ENCODE measurements at regions not wholly inside any gene's neighbourhood (a gene's known extent, or its start where the extent isn't known, plus 50 kb on each side); places are given as distances from the start of the nearest gene placed in this dataset.

DNA sequence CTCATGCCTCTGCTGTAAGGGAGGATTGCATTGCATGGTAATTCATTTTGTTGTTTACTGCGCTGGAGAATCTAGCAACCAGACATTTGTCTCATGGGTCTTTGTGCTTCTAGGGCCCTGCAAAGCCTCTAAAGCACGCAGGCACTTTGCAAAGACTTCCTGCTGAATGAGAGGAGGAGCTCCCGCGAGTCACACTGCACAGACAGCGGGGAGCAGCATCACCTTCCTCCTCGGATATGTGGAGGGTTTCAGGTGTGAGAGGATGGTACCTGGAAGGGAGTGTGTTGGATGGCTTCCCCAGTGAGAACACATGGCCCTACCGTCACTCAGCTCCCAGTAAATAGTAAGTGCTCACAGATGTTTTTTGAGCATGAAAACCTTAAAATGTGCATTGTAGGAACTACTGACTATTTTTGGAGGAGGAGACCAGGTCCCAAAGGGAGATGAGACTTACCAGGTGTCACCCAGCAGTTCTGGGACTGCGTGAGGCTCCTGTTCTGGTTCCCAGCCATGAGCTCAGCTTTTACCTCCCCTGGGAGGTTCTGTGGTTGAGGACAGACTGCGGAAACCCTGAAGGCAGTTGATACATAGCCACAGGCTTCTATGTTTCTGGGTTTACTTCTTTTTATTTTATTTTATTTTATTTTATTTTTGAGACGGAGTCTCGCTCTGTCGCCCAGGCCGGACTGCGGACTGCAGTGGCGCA lies 278.0 kb downstream of the FGF9 start:
- no peak overlapping the region for H3K27ac Mint-ChIP-seq
- ChIA-PET POLR2A (no interaction called here), CTCF (no interaction called here)
- peaks cover 13% of the 10 kb centered on the region for H3K9me3 Mint-ChIP-seq
- no peak for DNase-seq
- H3K4me1 Mint-ChIP-seq, result no peaks in the 10 kb centered on the region
- H3K4me3 Mint-ChIP-seq, result no peak overlapping the region
- no peaks in the 10 kb centered on the region for H3K36me3 Mint-ChIP-seq (ENCODE audit: low read depth)
- no peaks in the 10 kb centered on the region for H3K27me3 Mint-ChIP-seq

DNA sequence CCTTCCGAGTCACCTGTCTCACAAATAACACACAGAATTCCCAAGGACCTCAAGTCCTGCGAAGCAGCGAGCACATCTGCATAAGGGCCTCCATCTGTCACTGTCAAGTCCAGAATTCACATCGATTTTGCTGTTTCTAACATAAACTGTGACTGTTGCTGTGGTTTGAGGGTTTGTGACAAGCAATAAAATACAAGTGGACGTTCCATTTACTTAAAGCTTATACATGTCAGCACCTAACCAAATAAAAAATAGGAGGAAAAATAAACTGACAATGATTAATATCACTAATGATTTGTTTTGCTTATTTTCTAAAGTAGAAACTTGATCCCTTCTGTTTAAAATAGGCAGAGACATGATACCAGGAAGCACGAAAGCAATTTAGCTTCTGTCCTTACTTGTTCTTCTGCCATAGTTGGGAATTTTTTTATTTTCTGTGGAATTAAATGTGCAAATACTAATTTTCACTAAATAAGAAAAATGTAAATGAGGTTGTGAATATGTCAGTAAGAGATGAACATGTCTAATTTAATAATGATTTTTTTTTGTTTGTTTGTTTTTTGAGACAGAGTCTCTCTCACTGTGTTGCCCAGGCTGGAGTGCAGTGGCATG lies 279.1 kb downstream of the FGF9 start:
- Mint-ChIP-seq H3K4me3 (no peak overlapping the region), H3K9me3 (peaks cover 12% of the 10 kb centered on the region), H3K36me3 (ENCODE audit: low read depth) (no peaks in the 10 kb centered on the region), H3K4me1 (no peaks in the 10 kb centered on the region), H3K27ac (no peak overlapping the region), H3K27me3 (no peaks in the 10 kb centered on the region)
- ChIA-PET CTCF (no interaction called here), POLR2A (no interaction called here)
- no peak for DNase-seq

DNA sequence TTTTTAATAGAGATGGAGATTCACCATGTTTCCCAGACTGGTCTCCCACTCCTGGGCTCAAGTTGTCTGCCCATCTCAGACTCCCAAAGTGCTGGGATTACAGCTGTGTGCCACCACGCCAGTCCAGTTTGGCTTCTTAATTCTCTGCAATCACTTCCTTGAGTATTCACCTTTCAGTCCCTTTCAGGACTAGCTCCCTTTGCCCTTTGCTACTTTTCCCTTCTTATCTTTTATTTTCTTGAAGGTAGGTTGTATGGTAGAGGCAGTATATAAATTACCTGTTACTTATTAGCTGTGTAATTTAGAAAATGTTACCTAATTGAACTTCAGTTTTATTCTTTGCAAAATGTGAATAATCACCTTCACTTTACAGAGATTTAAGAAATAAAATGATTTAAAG lies 285.8 kb downstream of the FGF9 start:
- ChIA-PET CTCF (no interaction called here), POLR2A (no interaction called here)
- DNase-seq, result no peak
- no peaks in the 10 kb centered on the region for H3K36me3 Mint-ChIP-seq (ENCODE audit: low read depth)
- H3K4me3 Mint-ChIP-seq, result no peak overlapping the region
- no peaks in the 10 kb centered on the region for H3K4me1 Mint-ChIP-seq
- no peaks in the 10 kb centered on the region for H3K27me3 Mint-ChIP-seq
- peaks cover 12% of the 10 kb centered on the region for H3K9me3 Mint-ChIP-seq
- no peak overlapping the region for H3K27ac Mint-ChIP-seq

DNA sequence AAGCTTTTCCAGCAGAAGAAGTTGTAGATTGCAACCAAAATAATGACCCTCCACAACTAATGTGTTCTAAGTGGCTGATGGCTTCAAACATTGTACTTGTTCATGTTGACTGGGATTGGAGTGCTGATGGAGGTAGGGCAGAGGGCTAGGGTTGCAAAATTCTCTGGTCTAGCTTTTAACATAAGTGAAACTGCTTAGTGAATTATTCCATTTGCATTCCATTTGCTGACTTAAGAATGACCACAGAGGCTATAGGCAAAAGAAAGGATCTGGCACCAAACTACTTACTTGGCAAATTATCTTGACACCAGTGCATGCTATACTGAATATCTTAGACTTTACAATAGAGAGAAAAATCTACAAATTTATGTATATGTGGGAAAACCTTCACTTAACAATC lies 287.0 kb downstream of the FGF9 start:
- Mint-ChIP-seq H3K4me3 (no peak overlapping the region), H3K27me3 (no peaks in the 10 kb centered on the region), H3K27ac (no peak overlapping the region), H3K36me3 (ENCODE audit: low read depth) (no peaks in the 10 kb centered on the region), H3K9me3 (peaks cover 12% of the 10 kb centered on the region), H3K4me1 (no peaks in the 10 kb centered on the region)
- ChIA-PET POLR2A (no interaction called here), CTCF (no interaction called here)
- DNase-seq, result no peak

DNA sequence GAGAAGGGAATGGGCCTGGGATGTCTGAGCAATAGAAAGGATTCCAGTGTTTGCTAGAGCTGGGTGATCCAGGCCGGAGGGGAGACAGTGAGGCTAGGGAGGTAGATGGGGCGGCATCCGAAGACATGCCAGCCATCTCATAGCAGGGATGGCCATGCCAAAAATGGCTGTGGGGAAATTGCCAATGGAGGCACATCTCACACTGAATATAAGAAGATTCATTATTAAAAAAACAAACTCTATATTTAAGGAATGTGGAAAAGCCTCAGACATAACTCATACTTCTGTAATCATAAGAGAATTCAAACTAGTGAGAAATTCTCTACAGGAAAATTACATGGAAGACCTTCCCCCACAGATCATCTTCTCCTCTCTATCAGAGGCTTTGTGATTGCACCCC lies 289.2 kb downstream of the FGF9 start:
- Mint-ChIP-seq H3K9me3 (peaks cover 12% of the 10 kb centered on the region), H3K36me3 (ENCODE audit: low read depth) (no peaks in the 10 kb centered on the region), H3K4me3 (no peak overlapping the region), H3K4me1 (no peaks in the 10 kb centered on the region), H3K27me3 (no peaks in the 10 kb centered on the region), H3K27ac (no peak overlapping the region)
- CTCF ChIA-PET, result no interaction called here
- POLR2A ChIA-PET, result no interaction called here
- no peak for DNase-seq

DNA sequence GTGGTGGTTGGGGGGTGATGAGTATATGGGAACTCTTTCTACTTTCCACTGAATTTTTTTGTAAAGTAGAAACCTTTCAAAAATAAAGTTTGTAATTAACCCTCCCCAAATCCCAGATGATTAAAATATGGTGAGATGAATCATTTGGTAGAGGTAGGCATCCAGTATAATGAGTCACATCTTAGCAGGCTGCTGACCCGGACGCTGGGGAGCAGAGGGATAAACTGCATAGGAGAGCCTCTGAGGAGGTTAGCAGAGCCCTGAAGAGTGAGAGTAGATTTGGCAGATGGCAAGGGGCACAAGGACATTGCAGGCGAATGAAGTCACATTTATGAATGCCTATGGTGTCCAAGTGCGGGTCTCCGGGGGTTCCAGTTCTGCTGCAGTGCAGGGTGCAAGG lies 293.8 kb downstream of the FGF9 start:
- DNase-seq, result no peak
- POLR2A ChIA-PET, result no interaction called here
- H3K4me3 Mint-ChIP-seq, result no peak overlapping the region
- H3K9me3 Mint-ChIP-seq, result peaks cover 2% of the 10 kb centered on the region
- CTCF ChIA-PET, result no interaction called here
- H3K27ac Mint-ChIP-seq, result no peak overlapping the region
- no peaks in the 10 kb centered on the region for H3K4me1 Mint-ChIP-seq
- no peaks in the 10 kb centered on the region for H3K27me3 Mint-ChIP-seq
- H3K36me3 Mint-ChIP-seq (ENCODE audit: low read depth), result no peaks in the 10 kb centered on the region

DNA sequence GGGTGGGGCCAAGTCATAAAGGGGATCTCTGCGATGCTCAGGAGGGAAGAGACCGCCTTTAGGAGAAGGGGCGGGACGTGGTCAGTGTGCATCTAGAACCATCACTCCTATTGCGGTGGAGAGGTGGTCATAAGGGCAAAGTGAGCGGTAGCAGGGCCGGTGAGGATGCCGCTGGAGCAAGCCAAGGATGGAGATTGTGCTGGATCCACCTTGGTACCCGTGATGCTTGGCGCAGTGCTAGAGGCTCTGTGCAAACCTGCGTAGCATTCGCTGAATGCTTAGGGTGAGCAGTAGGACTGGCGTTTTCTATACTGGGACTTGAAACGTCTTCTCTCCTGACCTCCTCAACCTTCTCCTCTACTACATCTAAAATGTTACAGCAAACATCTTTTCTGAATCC lies 294.2 kb downstream of the FGF9 start:
- no peak for DNase-seq
- ChIA-PET CTCF (no interaction called here), POLR2A (no interaction called here)
- Mint-ChIP-seq H3K9me3 (peaks cover 2% of the 10 kb centered on the region), H3K36me3 (ENCODE audit: low read depth) (no peaks in the 10 kb centered on the region), H3K27me3 (no peaks in the 10 kb centered on the region), H3K4me1 (no peaks in the 10 kb centered on the region), H3K4me3 (no peak overlapping the region), H3K27ac (no peak overlapping the region)

DNA sequence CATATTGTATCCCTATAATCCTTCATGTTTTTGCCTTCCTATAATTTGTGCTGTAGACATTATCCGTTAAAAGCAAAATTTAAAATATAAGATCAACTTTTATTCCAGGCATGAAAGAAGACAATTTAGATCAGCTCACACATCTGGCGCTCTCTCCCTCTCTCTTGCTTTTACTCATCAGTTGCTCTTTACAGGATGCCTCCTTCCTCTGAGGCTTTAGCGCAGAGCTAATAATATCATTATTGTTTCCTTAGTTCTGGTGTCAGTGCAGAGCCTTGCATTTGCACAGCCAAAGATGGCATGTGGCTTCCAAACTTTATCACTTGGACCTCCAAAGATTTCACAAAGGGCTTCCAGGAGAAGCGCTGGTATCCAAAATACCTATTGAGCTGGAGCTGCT lies 295.1 kb downstream of the FGF9 start:
- POLR2A ChIA-PET, result no interaction called here
- no peaks in the 10 kb centered on the region for H3K4me1 Mint-ChIP-seq
- H3K4me3 Mint-ChIP-seq, result no peak overlapping the region
- CTCF ChIA-PET, result no interaction called here
- DNase-seq, result no peak
- no peak overlapping the region for H3K27ac Mint-ChIP-seq
- H3K27me3 Mint-ChIP-seq, result no peaks in the 10 kb centered on the region
- peaks cover 2% of the 10 kb centered on the region for H3K9me3 Mint-ChIP-seq
- no peaks in the 10 kb centered on the region for H3K36me3 Mint-ChIP-seq (ENCODE audit: low read depth)

DNA sequence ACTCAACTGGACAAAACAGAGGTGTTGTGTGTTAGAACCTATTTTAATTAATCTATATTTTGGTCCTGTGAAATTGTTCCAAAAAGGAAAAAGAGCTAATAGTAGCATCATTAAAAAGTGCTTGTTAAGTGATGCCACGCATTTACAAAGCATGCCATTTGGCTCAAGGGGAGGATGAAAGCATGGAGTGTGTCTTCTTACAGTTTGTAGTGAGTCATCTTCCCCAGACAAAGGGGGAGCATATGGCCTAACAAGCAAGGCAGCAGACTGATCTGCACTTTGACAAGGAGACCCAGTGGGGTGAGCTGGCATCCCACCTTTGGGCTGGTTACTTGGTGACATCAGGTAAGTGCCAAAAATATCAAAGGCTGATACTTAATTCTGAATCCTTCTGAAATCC lies 297.0 kb downstream of the FGF9 start:
- POLR2A ChIA-PET, result no interaction called here

DNA sequence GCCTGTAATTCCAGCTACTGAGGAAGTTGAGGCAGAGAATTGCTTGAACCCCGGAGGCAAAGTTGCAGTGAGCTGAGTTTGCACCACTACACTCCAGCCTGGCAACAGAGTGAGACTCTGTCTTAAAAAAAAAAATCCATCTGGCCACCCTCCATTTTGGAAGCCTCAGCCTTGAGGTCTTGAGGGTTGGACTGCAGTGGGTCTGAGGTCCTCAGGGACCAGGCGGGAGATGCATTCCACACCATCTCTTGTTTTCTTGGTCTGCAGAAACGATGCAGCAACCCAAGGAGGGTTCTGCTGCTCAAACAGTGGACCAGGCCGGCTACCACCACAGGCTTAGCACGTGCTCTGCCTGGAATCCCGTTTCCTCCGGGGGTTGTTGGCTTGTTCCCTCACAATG lies 299.3 kb downstream of the FGF9 start:
- H3K9me3 Mint-ChIP-seq, result no peaks in the 10 kb centered on the region
- H3K27ac Mint-ChIP-seq, result no peak overlapping the region
- H3K4me3 Mint-ChIP-seq, result no peak overlapping the region
- ChIA-PET POLR2A (no interaction called here), CTCF (no interaction called here)
- H3K36me3 Mint-ChIP-seq (ENCODE audit: low read depth), result no peaks in the 10 kb centered on the region
- no peaks in the 10 kb centered on the region for H3K4me1 Mint-ChIP-seq
- DNase-seq, result no peak
- no peaks in the 10 kb centered on the region for H3K27me3 Mint-ChIP-seq

More for the DNA sequence above, 297.0 kb downstream of the FGF9 start:
- DNase-seq, result no peak
- Mint-ChIP-seq H3K4me1 (no peaks in the 10 kb centered on the region), H3K9me3 (no peaks in the 10 kb centered on the region), H3K4me3 (no peak overlapping the region), H3K27ac (no peak overlapping the region), H3K27me3 (no peaks in the 10 kb centered on the region), H3K36me3 (ENCODE audit: low read depth) (no peaks in the 10 kb centered on the region)
- CTCF ChIA-PET, result no interaction called here

DNA sequence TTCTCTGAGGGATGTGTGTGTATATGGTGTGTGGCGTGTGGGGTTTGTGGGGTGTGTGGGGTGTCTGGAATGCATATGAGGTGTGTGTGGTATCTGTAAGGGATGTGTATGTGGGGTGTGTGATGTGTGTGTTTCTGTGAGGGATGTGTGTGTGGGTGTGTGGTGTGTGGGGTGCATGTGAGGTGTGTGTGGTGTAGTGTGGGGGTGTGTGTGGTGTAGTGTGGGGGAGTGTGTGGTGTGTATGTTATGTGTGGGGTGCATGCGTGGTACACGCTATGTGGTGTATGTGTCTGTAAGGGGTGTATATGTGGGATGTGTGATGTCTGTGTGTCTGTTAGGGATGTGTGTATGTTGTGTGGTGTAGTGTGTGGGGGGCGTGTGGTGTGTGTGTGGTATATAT lies 300.0 kb downstream of the FGF9 start:
- DNase-seq, result no peak
- ChIA-PET POLR2A (no interaction called here), CTCF (no interaction called here)
- Mint-ChIP-seq H3K9me3 (no peaks in the 10 kb centered on the region), H3K4me3 (no peak overlapping the region), H3K4me1 (no peaks in the 10 kb centered on the region), H3K27ac (no peak overlapping the region), H3K36me3 (ENCODE audit: low read depth) (no peaks in the 10 kb centered on the region), H3K27me3 (no peaks in the 10 kb centered on the region)

DNA sequence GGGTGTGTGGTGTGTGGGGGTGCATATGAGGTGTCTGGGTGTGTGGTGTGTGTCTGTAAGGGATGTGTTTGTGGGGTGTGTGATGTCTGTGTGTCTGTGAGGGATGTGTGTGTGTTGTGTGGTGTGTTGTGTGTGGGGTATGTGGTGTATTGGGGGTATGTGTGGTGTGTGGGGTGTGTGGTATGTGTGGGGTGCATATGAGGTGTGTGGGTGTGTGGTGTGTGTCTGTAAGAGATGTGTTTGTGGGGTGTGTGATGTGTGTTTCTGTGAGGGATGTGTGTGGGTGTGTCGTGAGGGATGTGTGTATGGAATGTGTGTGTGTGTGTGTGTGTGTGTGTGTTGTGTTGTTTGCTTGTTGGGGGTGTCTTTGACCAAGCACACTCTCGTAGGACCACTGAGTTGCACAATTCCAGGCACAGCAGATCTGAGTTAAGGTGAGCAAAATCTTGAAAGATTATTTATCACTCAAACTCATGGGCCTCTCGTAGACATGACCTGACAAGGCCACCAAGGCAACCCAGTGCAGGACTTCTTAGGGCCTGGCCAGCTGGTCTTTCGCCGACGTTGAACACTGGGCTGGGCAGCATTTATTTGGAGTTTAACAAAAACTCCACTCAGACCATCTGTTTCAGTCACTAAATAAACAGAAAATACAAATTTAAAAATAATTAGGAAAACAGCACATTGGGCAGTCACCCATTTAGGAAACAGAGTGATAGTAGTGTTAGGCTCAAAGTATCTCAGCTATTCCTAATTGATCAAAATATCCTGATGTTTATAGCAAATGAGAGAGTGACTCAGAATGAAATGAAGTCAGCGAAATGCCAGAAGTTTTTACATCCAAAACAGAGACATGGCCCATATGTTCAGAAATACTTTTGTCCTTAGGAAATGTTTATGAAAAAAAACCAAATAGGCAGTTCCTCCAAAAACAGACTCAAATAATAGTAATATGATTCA lies 301.1 kb downstream of the FGF9 start:
- POLR2A ChIA-PET, result no interaction called here
- DNase-seq, result no peak
- H3K27ac Mint-ChIP-seq, result no peak overlapping the region
- no peaks in the 10 kb centered on the region for H3K4me1 Mint-ChIP-seq
- H3K9me3 Mint-ChIP-seq, result no peaks in the 10 kb centered on the region
- H3K27me3 Mint-ChIP-seq, result no peaks in the 10 kb centered on the region
- no peak overlapping the region for H3K4me3 Mint-ChIP-seq
- CTCF ChIA-PET, result no interaction called here
- H3K36me3 Mint-ChIP-seq (ENCODE audit: low read depth), result no peaks in the 10 kb centered on the region

DNA sequence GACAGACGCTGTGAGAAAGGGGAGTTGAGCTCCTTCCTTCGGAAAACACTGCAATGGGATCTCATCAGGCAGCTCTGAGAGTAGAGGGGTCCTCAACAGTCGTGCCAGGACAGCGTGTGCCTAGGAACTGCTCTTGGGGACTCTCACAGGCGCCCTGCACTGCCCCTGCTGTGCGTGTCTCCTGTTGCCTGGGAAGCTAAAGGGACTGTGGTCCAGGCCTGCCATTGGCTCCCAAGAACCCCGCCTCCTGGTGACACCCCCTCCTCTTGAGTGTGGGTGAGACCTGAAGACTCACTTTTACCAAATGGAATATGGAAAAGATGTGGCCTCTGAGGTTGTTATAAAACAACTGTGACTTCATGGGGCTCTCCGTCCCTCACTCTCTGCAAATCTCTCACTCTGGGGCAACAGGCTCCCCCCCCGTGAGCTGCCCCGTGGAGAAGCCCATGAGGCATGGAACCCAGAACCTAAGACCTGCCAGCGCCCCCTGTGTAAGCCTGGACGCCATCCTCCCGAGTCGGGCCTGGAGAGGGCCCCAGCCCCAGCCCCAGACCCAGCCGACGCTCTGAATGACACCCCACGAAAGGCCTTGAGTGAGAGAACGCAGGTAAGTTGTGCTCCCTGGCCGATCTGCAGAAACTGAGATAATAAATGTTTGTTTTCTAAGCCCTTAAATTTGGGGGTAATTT lies 302.7 kb downstream of the FGF9 start:
- no peaks in the 10 kb centered on the region for H3K27me3 Mint-ChIP-seq
- POLR2A ChIA-PET, result no interaction called here

More for the DNA sequence above, 302.7 kb downstream of the FGF9 start:
- Mint-ChIP-seq H3K27ac (no peak overlapping the region), H3K36me3 (ENCODE audit: low read depth) (no peaks in the 10 kb centered on the region), H3K4me1 (no peaks in the 10 kb centered on the region), H3K4me3 (no peak overlapping the region), H3K9me3 (no peaks in the 10 kb centered on the region)
- CTCF ChIA-PET, result no interaction called here
- DNase-seq, result no peak
